ENCODE measurements at regions not wholly inside any gene's neighbourhood (a gene's known extent, or its start where the extent isn't known, plus 50 kb on each side); places are given as distances from the start of the nearest gene placed in this dataset.

- no peak for DNase-seq (ENCODE audit: low read depth)
- TF ChIP-seq CTCF (conservative IDR thresholded peaks at IDR 0.05; ENCODE audit: control insufficient read depth, insufficient read depth, low read depth, low read length), result no peak
- no peak overlapping the region for H3K4me3 ChIP-seq (ENCODE audit: control insufficient read depth, low read depth, low read length)
Measured at GRCh38 chr6:14272737-14273085, 155.1 kb downstream of the CD83 start.

- TF ChIP-seq CTCF (conservative IDR thresholded peaks at IDR 0.05; ENCODE audit: control insufficient read depth, insufficient read depth, low read depth, low read length), result no peak
- H3K4me3 ChIP-seq (ENCODE audit: control insufficient read depth, low read depth, low read length), result no peak overlapping the region
- DNase-seq (ENCODE audit: low read depth), result no peak
Measured at GRCh38 chr6:14273191-14273590, 155.6 kb downstream of the CD83 start.

- DNase-seq (ENCODE audit: low read depth), result no peak
- H3K4me3 ChIP-seq (ENCODE audit: control insufficient read depth, low read depth, low read length), result no peak overlapping the region
Measured at GRCh38 chr6:14274016-14274415, 156.4 kb downstream of the CD83 start.

GRCh38 chr6:14274546-14275492 is 157.2 kb downstream of the CD83 start:
- H3K4me3 ChIP-seq (ENCODE audit: control insufficient read depth, low read depth, low read length), result no peak overlapping the region
- no peak for TF ChIP-seq CTCF (conservative IDR thresholded peaks at IDR 0.05; ENCODE audit: control insufficient read depth, insufficient read depth, low read depth, low read length)
- DNase-seq (ENCODE audit: low read depth), result no peak

More at GRCh38 chr6:14274016-14274415, 156.4 kb downstream of the CD83 start:
- TF ChIP-seq CTCF (conservative IDR thresholded peaks at IDR 0.05; ENCODE audit: control insufficient read depth, insufficient read depth, low read depth, low read length), result no peak

GRCh38 chr6:14275493-14275851 is 157.9 kb downstream of the CD83 start:
- TF ChIP-seq CTCF (conservative IDR thresholded peaks at IDR 0.05; ENCODE audit: control insufficient read depth, insufficient read depth, low read depth, low read length), result no peak
- no peak for DNase-seq (ENCODE audit: low read depth)
- no peak overlapping the region for H3K4me3 ChIP-seq (ENCODE audit: control insufficient read depth, low read depth, low read length)

DNA sequence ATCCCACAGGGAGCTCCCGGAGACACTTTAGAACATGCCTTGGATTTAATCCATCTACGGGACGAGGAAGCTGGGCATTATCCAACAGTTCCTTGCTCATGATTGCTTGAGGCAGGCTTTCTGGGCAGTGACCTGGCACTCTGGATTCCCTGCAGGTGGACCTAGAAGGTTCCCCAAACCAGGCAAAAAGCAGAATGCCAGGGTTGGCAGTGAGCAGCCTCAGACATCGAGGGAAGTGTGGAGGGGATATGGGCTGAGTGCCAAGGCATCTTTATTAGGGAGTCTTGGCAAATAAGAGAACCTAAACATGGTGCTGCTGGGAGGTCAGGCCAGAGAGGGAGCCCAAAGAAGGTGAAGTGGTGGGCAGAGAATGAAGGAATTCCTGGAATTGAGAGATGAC is 158.5 kb downstream of the CD83 start:
- TF ChIP-seq CTCF (conservative IDR thresholded peaks at IDR 0.05; ENCODE audit: control insufficient read depth, insufficient read depth, low read depth, low read length), result no peak
- no peak overlapping the region for H3K4me3 ChIP-seq (ENCODE audit: control insufficient read depth, low read depth, low read length)

More for the DNA sequence above, 158.5 kb downstream of the CD83 start:
- no peak for DNase-seq (ENCODE audit: low read depth)

Measured in fibroblast of mammary gland (primary cell).